NT2/D1 (cell line): ENCODE measurements at regions not wholly inside any gene's neighbourhood (a gene's known extent, or its start where the extent isn't known, plus 50 kb on each side); places are given as distances from the start of the nearest gene placed in this dataset.

ENCODE experiments used
- SUZ12 ChIP-seq: IDR thresholded peaks from 2 replicates; pipeline ENCODE4 v1.6.1; 2011; ENCODE audit not compliant: insufficient read length, insufficient read depth; ENCODE audit errors: extremely low read depth
- YY1 ChIP-seq: IDR thresholded peaks from 2 replicates; pipeline ENCODE4 v1.6.1; 2011; ENCODE audit not compliant: insufficient read length, insufficient read depth
- ZNF274 ChIP-seq: IDR thresholded peaks from 2 replicates; pipeline ENCODE4 v1.6.1; 2011; ENCODE audit warnings: mild to moderate bottlenecking, low read depth, low read length

DNA sequence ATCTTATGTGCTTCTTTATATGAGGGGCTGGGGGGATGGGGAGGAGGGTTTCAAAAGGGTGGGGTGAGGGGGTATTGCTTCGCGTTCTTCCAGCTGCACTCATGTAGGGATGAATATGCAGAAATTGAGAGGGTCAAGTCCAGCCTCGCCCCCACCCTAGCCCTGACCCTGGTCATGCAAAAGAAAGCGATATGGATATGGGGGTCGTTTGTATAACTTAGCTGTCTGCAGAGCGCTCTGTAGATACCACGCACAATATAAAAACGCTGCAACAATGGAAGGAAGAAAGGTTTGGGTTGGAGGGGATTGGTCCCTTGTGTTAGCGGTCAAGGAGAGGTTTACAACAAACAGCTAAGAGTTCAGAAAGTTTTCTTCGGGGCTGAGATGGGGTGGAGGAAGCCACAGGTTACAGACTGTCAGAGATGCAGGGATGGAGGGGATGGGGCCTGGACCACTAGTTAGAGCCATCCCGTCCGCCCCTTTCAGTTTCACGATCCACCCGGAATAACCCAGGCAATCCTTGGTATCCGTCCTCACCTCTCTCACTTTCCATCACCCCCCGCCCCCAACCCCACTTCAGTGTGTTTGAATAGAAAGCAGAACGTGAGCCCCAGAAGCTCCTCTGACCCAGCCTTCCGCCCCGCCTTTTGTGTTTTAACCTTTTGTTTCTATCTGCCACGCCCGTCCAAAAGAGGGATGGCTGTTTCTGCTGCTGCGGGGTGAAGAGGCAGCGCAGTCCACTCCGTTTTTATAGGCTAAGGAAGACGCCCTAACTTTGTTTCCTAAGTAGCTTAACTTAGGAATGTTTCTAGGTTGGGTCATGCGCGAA, 73.5 kb downstream of the SOX4 start:
- TF ChIP-seq SUZ12 (no peak), ZNF274 (no peak), YY1 (no peak)
